ENCODE measurements at regions not wholly inside any gene's neighbourhood (a gene's known extent, or its start where the extent isn't known, plus 50 kb on each side); places are given as distances from the start of the nearest gene placed in this dataset.
"Not testable (repeated sequence)": the region's sequence is repeated elsewhere in the genome, so short reads cannot be mapped to it uniquely, and the experiment has no call there.

GRCh38 chr1:221045151-221045550 is 165.9 kb downstream of the HLX start:
- Histone ChIP-seq H3K9me3 (ENCODE audit: low read length) (no peaks in the 10 kb centered on the region), H3K79me2 (ENCODE audit: insufficient read depth, low read length) (no peaks in the 10 kb centered on the region), H4K20me1 (ENCODE audit: insufficient read depth, low read length) (no peaks in the 10 kb centered on the region), H3K9me2 (ENCODE audit: low read depth, low read length) (no peaks in the 10 kb centered on the region), H3K27me3 (ENCODE audit: insufficient read depth, low read length) (no peaks in the 10 kb centered on the region), H3K4me2 (ENCODE audit: low read length) (no peak overlapping the region), H2AFZ (ENCODE audit: low read length) (no peak overlapping the region), H3K4me3 (ENCODE audit: low read depth, low read length, poor library complexity, severe bottlenecking) (no peak overlapping the region), H3K4me1 (ENCODE audit: insufficient read depth, low read length, severe bottlenecking) (no peaks in the 10 kb centered on the region), H3K36me3 (ENCODE audit: insufficient read depth, low read length) (no peaks in the 10 kb centered on the region), H3K27ac (ENCODE audit: low read depth, low read length, poor library complexity, severe bottlenecking) (no peak overlapping the region), H3K9ac (ENCODE audit: low read length) (no peak overlapping the region), H3F3A (ENCODE audit: insufficient read depth, low read length) (no peaks in the 10 kb centered on the region)
- TF ChIP-seq EZH2 (IDR thresholded peaks at IDR 0.05; ENCODE audit: borderline replicate concordance, low read length) (no peak), CTCF (IDR thresholded peaks at IDR 0.05; ENCODE audit: low read length) (no peak)

GRCh38 chr1:221045842-221046831 is 166.9 kb downstream of the HLX start:
- H3K9ac ChIP-seq (ENCODE audit: low read length): no peak overlapping the region
- no peaks in the 10 kb centered on the region for H3K9me2 ChIP-seq (ENCODE audit: low read depth, low read length)
- no peaks in the 10 kb centered on the region for H3K4me1 ChIP-seq (ENCODE audit: insufficient read depth, low read length, severe bottlenecking)
- no peaks in the 10 kb centered on the region for H4K20me1 ChIP-seq (ENCODE audit: insufficient read depth, low read length)
- no peaks in the 10 kb centered on the region for H3K27me3 ChIP-seq (ENCODE audit: insufficient read depth, low read length)
- H3K36me3 ChIP-seq (ENCODE audit: insufficient read depth, low read length): no peaks in the 10 kb centered on the region
- no peak overlapping the region for H2AFZ ChIP-seq (ENCODE audit: low read length)
- no peak overlapping the region for H3K27ac ChIP-seq (ENCODE audit: low read depth, low read length, poor library complexity, severe bottlenecking)
- H3K9me3 ChIP-seq (ENCODE audit: low read length): no peaks in the 10 kb centered on the region
- no peak overlapping the region for H3K4me3 ChIP-seq (ENCODE audit: low read depth, low read length, poor library complexity, severe bottlenecking)
- H3F3A ChIP-seq (ENCODE audit: insufficient read depth, low read length): no peaks in the 10 kb centered on the region
- no peaks in the 10 kb centered on the region for H3K79me2 ChIP-seq (ENCODE audit: insufficient read depth, low read length)
- no peak for TF ChIP-seq CTCF (IDR thresholded peaks at IDR 0.05; ENCODE audit: low read length)
- no peak for TF ChIP-seq EZH2 (IDR thresholded peaks at IDR 0.05; ENCODE audit: borderline replicate concordance, low read length)
- no peak overlapping the region for H3K4me2 ChIP-seq (ENCODE audit: low read length)

DNA sequence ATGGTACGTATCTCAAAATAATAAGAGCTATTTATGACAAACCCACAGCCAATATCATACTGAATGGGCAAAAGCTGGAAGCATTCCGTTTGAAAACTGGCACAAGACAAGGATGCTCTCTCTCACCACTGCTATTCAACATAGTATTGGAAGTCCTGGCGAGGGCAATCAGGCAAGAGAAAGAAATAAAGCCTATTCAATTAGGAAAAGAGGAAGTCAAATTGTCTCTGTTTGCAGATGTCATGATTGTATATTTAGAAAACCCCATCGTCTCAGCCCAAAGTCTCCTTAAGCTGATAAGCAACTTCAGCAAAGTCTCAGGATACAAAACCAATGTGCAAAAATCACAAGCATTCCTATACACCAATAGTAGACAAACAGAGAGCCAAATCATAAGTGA is 172.1 kb downstream of the HLX start:
- H2AFZ ChIP-seq (ENCODE audit: low read length); H3K9me3 ChIP-seq (ENCODE audit: low read length); H3K27me3 ChIP-seq (ENCODE audit: insufficient read depth, low read length); H3K27ac ChIP-seq (ENCODE audit: low read depth, low read length, poor library complexity, severe bottlenecking); H3K9me2 ChIP-seq (ENCODE audit: low read depth, low read length); H4K20me1 ChIP-seq (ENCODE audit: insufficient read depth, low read length); H3K36me3 ChIP-seq (ENCODE audit: insufficient read depth, low read length); H3K9ac ChIP-seq (ENCODE audit: low read length); H3F3A ChIP-seq (ENCODE audit: insufficient read depth, low read length); H3K4me1 ChIP-seq (ENCODE audit: insufficient read depth, low read length, severe bottlenecking); H3K79me2 ChIP-seq (ENCODE audit: insufficient read depth, low read length); H3K4me3 ChIP-seq (ENCODE audit: low read depth, low read length, poor library complexity, severe bottlenecking); H3K4me2 ChIP-seq (ENCODE audit: low read length): not testable (repeated sequence)

- Histone ChIP-seq H3K9me2 (ENCODE audit: low read depth, low read length) (no peaks in the 10 kb centered on the region), H3K36me3 (ENCODE audit: insufficient read depth, low read length) (no peaks in the 10 kb centered on the region), H3K9me3 (ENCODE audit: low read length) (no peaks in the 10 kb centered on the region), H3K27ac (ENCODE audit: low read depth, low read length, poor library complexity, severe bottlenecking) (no peak overlapping the region), H4K20me1 (ENCODE audit: insufficient read depth, low read length) (no peaks in the 10 kb centered on the region), H3K9ac (ENCODE audit: low read length) (no peak overlapping the region), H3K4me2 (ENCODE audit: low read length) (no peak overlapping the region), H3F3A (ENCODE audit: insufficient read depth, low read length) (no peaks in the 10 kb centered on the region), H3K79me2 (ENCODE audit: insufficient read depth, low read length) (no peaks in the 10 kb centered on the region), H3K27me3 (ENCODE audit: insufficient read depth, low read length) (no peaks in the 10 kb centered on the region), H3K4me3 (ENCODE audit: low read depth, low read length, poor library complexity, severe bottlenecking) (no peak overlapping the region), H2AFZ (ENCODE audit: low read length) (no peak overlapping the region), H3K4me1 (ENCODE audit: insufficient read depth, low read length, severe bottlenecking) (no peaks in the 10 kb centered on the region)
- TF ChIP-seq CTCF (IDR thresholded peaks at IDR 0.05; ENCODE audit: low read length) (no peak), EZH2 (IDR thresholded peaks at IDR 0.05; ENCODE audit: borderline replicate concordance, low read length) (no peak)
Observed at GRCh38 chr1:221053889-221054288, 174.6 kb downstream of the HLX start.
